ENCODE measurements at regions not wholly inside any gene's neighbourhood (a gene's known extent, or its start where the extent isn't known, plus 50 kb on each side); places are given as distances from the start of the nearest gene placed in this dataset.
"Not testable (repeated sequence)": the region's sequence is repeated elsewhere in the genome, so short reads cannot be mapped to it uniquely, and the experiment has no call there.

GRCh38 chr1:59212706-59213105 lies 84.2 kb upstream of the FGGY start:
- no peak overlapping the region for H3K4me3 Mint-ChIP-seq
- no peak for TF ChIP-seq CTCF (IDR thresholded peaks at IDR 0.05)
- H3K27ac Mint-ChIP-seq: no peak overlapping the region
- peaks cover 8% of the 10 kb centered on the region; the same call in 1 of the 2 replicates for H3K36me3 Mint-ChIP-seq (ENCODE audit: low read depth)
- H3K27me3 Mint-ChIP-seq (ENCODE audit: insufficient read depth): peaks cover 3% of the 10 kb centered on the region
- peaks cover 10% of the 10 kb centered on the region for H3K9me3 Mint-ChIP-seq
- no peaks in the 10 kb centered on the region for H3K4me1 Mint-ChIP-seq (ENCODE audit: low read depth)
- DNase-seq: no peak

- no peak for DNase-seq
- Mint-ChIP-seq H3K36me3 (ENCODE audit: low read depth) (peaks cover 5% of the 10 kb centered on the region; the same call in 1 of the 2 replicates), H3K4me1 (ENCODE audit: low read depth) (no peaks in the 10 kb centered on the region), H3K27me3 (ENCODE audit: insufficient read depth) (peaks cover 3% of the 10 kb centered on the region), H3K9me3 (peaks cover 4% of the 10 kb centered on the region; the same call in 1 of the 2 replicates), H3K4me3 (no peak overlapping the region), H3K27ac (no peak overlapping the region)
- TF ChIP-seq CTCF (IDR thresholded peaks at IDR 0.05): no peak
Observed at GRCh38 chr1:59214248-59215208, 82.4 kb upstream of the FGGY start.

GRCh38 chr1:59215766-59216291 lies 81.1 kb upstream of the FGGY start:
- Mint-ChIP-seq H3K27ac (no peak overlapping the region), H3K27me3 (ENCODE audit: insufficient read depth) (peaks cover 3% of the 10 kb centered on the region), H3K9me3 (peaks cover 4% of the 10 kb centered on the region; the same call in 1 of the 2 replicates), H3K4me1 (ENCODE audit: low read depth) (no peaks in the 10 kb centered on the region), H3K4me3 (no peak overlapping the region), H3K36me3 (ENCODE audit: low read depth) (peaks cover 4% of the 10 kb centered on the region; the same call in 1 of the 2 replicates)
- no peak for TF ChIP-seq CTCF (IDR thresholded peaks at IDR 0.05)
- no peak for DNase-seq

- not testable (repeated sequence) for H3K36me3 Mint-ChIP-seq (ENCODE audit: low read depth); H3K9me3 Mint-ChIP-seq; H3K27me3 Mint-ChIP-seq (ENCODE audit: insufficient read depth); DNase-seq; H3K4me1 Mint-ChIP-seq (ENCODE audit: low read depth); H3K4me3 Mint-ChIP-seq; H3K27ac Mint-ChIP-seq
Observed at GRCh38 chr1:59217439-59217838, 79.5 kb upstream of the FGGY start.

GRCh38 chr1:59218521-59219236 lies 78.2 kb upstream of the FGGY start:
- peaks cover 4% of the 10 kb centered on the region; the same call in 1 of the 2 replicates for H3K9me3 Mint-ChIP-seq
- no peaks in the 10 kb centered on the region for H3K4me1 Mint-ChIP-seq (ENCODE audit: low read depth)
- no peaks in the 10 kb centered on the region; the same call in none of the 2 replicates for H3K27me3 Mint-ChIP-seq (ENCODE audit: insufficient read depth)
- no peak for TF ChIP-seq CTCF (IDR thresholded peaks at IDR 0.05)
- no peak overlapping the region for H3K4me3 Mint-ChIP-seq
- no peak overlapping the region for H3K27ac Mint-ChIP-seq
- H3K36me3 Mint-ChIP-seq (ENCODE audit: low read depth): peaks cover 4% of the 10 kb centered on the region; the same call in 1 of the 2 replicates
- DNase-seq: no peak

All from HFFc6 (cell line).